ENCODE measurements at regions not wholly inside any gene's neighbourhood (a gene's known extent, or its start where the extent isn't known, plus 50 kb on each side); places are given as distances from the start of the nearest gene placed in this dataset.

DNA sequence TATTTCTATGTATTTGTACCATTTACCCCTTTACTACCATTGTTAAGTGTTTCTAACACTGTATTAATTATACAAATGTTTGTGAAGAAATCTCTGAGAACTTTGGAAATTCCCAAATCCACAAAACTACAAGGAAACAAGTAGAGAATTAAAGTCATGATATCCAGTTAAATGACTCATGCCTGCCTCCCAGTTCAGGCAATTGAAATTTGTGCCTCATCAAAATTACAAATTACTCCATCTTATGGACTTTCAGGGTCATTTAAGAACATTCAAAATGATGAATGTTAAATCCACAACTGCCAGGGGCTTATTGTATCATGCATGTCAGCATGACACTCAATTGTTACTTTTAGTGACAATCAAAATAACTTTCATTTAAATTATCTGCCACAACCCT, 282.4 kb downstream of the ZNF326 start:
- no peak overlapping the region for H3K4me3 ChIP-seq
- no peak overlapping the region for H3K27ac ChIP-seq
- intact Hi-C loops (cut with DNase I) = no loop called here
- H3K36me3 ChIP-seq (replicated peaks in 1 of 2; ENCODE audit: insufficient read depth in 1 of 2, low read depth in 2 of 2) = no peaks in the 10 kb centered on the region
- no peaks in the 10 kb centered on the region for H3K4me1 ChIP-seq
- ATAC-seq = no peak
- DNase-seq = no peak
- no peaks in the 10 kb centered on the region for H3K9me3 ChIP-seq
- no peak for TF ChIP-seq POLR2A (IDR thresholded peaks at IDR 0.05)
- TF ChIP-seq, protein P1, sequence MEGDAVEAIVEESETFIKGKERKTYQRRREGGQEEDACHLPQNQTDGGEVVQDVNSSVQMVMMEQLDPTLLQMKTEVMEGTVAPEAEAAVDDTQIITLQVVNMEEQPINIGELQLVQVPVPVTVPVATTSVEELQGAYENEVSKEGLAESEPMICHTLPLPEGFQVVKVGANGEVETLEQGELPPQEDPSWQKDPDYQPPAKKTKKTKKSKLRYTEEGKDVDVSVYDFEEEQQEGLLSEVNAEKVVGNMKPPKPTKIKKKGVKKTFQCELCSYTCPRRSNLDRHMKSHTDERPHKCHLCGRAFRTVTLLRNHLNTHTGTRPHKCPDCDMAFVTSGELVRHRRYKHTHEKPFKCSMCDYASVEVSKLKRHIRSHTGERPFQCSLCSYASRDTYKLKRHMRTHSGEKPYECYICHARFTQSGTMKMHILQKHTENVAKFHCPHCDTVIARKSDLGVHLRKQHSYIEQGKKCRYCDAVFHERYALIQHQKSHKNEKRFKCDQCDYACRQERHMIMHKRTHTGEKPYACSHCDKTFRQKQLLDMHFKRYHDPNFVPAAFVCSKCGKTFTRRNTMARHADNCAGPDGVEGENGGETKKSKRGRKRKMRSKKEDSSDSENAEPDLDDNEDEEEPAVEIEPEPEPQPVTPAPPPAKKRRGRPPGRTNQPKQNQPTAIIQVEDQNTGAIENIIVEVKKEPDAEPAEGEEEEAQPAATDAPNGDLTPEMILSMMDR (IDR thresholded peaks at IDR 0.05) = no peak
- H3K27me3 ChIP-seq = no peaks in the 10 kb centered on the region

DNA sequence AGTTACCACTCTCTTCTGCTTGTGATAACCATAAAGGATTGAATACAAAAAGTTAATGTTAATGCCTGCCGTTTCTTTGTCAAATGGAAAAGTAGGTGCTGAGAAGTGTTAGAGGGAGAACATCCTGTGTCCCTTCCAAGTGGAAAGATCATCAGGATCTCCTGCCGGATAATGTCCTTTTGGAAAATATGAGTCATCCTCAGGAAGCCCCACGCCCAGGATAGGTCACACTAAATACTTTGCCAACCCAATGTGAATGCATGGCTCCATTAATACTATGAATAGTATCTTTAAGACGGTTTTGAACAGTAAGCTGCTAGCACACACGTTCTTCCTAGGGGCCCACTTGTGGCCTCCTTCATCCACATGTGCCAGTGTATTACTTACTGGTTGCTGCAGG, 279.5 kb downstream of the ZNF326 start:
- intact Hi-C loops (cut with DNase I) = no loop called here
- no peak for TF ChIP-seq POLR2A (IDR thresholded peaks at IDR 0.05)
- TF ChIP-seq, protein P1 (IDR thresholded peaks at IDR 0.05) = no peak
- WGBS, 2 donors = 45 to 53% methylated on average over 5 of the region's 5 CpGs
- Histone ChIP-seq H3K36me3 (replicated peaks in 1 of 2; ENCODE audit: insufficient read depth in 1 of 2, low read depth in 2 of 2) (no peaks in the 10 kb centered on the region), H3K4me3 (no peak overlapping the region), H3K27ac (no peak overlapping the region), H3K9me3 (no peaks in the 10 kb centered on the region), H3K27me3 (no peaks in the 10 kb centered on the region), H3K4me1 (no peaks in the 10 kb centered on the region)
- DNase-seq = no peak
- no peak for ATAC-seq

DNA sequence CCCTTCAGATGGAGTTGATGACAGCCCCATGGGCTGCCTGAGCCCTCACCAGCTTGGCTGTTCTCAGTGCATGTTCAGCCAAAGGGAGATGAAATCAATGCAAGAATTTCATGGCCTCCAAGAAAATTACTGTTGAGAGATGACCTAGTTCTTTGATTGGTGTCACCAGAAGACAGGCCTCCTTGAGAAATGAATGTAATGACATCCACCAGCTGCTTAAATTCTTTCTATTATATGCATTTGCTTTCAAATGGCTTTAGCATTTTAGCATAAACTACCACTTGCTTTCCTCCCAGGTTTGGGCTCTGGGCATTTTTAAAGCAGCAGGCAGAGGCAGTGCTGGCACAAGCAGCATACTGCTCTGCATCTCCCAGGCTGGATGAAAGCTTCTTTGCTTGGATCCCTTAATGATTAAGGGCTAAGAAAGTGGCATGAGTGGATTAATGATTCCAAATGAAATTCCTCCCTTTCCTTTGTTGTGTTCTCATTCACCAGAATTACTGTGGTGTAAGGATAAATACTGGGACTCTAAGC, 278.4 kb downstream of the ZNF326 start:
- no peaks in the 10 kb centered on the region for H3K9me3 ChIP-seq
- H3K27me3 ChIP-seq = no peaks in the 10 kb centered on the region
- ATAC-seq = no peak
- DNase-seq = no peak
- TF ChIP-seq POLR2A (IDR thresholded peaks at IDR 0.05) = no peak
- TF ChIP-seq, protein P1 (IDR thresholded peaks at IDR 0.05) = no peak
- no peak overlapping the region for H3K4me3 ChIP-seq
- intact Hi-C loops (cut with DNase I) = no loop called here
- no peak overlapping the region for H3K27ac ChIP-seq
- H3K4me1 ChIP-seq = no peaks in the 10 kb centered on the region
- no peaks in the 10 kb centered on the region for H3K36me3 ChIP-seq (replicated peaks in 1 of 2; ENCODE audit: insufficient read depth in 1 of 2, low read depth in 2 of 2)

DNA sequence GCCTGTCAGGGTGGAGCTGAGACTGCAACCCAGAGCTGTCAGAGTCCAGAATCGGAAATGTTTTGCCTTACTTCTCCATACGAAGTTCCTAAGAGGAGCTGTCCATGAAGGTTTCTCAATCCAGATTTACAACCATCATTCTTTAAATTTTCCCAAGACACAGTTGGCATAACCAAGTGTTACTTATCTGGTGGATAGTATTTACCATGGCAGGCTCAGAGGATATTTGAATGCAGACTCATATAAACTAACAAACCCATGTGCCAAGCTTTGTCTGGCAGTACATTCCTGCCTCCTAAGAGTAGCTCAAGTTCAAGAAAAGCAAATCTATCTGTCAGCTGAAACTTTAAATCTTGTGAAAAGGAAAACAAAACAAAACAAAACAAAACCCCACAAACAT, 267.9 kb downstream of the ZNF326 start:
- 32 to 39% methylated on average over 2 of the region's 2 CpGs for WGBS, 2 donors
- no peak for ATAC-seq
- intact Hi-C loops (cut with DNase I) = no loop called here
- H3K27me3 ChIP-seq = no peaks in the 10 kb centered on the region
- H3K27ac ChIP-seq = no peak overlapping the region
- no peak overlapping the region for H3K4me3 ChIP-seq
- no peaks in the 10 kb centered on the region for H3K4me1 ChIP-seq
- DNase-seq = no peak
- no peaks in the 10 kb centered on the region for H3K9me3 ChIP-seq
- H3K36me3 ChIP-seq (replicated peaks in 1 of 2; ENCODE audit: insufficient read depth in 1 of 2, low read depth in 2 of 2) = no peaks in the 10 kb centered on the region
- no peak for TF ChIP-seq POLR2A (IDR thresholded peaks at IDR 0.05)
- TF ChIP-seq, protein P1 (IDR thresholded peaks at IDR 0.05) = no peak

DNA sequence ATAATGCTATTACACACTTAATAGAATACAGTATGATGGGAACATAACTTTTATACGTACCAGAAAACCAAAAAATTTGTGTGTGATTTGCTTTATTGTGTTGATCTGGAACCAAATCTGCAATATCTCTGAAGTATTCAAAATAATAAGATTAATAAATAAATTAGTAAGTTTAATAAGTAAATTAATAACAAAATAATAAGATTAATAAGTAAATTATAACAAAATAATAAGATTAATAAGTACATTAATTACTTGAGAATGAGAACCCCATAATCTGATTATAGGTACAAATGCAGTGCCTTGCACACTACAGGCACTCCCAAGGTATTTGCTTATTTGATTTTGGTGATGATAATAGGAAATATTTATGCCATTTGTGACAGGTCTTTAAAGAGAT, 267.4 kb downstream of the ZNF326 start:
- ATAC-seq = no peak
- Histone ChIP-seq H3K27ac (no peak overlapping the region), H3K4me3 (no peak overlapping the region), H3K36me3 (replicated peaks in 1 of 2; ENCODE audit: insufficient read depth in 1 of 2, low read depth in 2 of 2) (no peaks in the 10 kb centered on the region), H3K27me3 (no peaks in the 10 kb centered on the region), H3K9me3 (no peaks in the 10 kb centered on the region), H3K4me1 (no peaks in the 10 kb centered on the region)
- intact Hi-C loops (cut with DNase I) = no loop called here
- no peak for DNase-seq
- TF ChIP-seq, protein P1 (IDR thresholded peaks at IDR 0.05) = no peak
- TF ChIP-seq POLR2A (IDR thresholded peaks at IDR 0.05) = no peak
- 68 to 71% methylated on average over 1 of the region's 1 CpG for WGBS, 2 donors
